ENCODE measurements at regions not wholly inside any gene's neighbourhood (a gene's known extent, or its start where the extent isn't known, plus 50 kb on each side); places are given as distances from the start of the nearest gene placed in this dataset.
"Not testable (repeated sequence)": the region's sequence is repeated elsewhere in the genome, so short reads cannot be mapped to it uniquely, and the experiment has no call there.

DNA sequence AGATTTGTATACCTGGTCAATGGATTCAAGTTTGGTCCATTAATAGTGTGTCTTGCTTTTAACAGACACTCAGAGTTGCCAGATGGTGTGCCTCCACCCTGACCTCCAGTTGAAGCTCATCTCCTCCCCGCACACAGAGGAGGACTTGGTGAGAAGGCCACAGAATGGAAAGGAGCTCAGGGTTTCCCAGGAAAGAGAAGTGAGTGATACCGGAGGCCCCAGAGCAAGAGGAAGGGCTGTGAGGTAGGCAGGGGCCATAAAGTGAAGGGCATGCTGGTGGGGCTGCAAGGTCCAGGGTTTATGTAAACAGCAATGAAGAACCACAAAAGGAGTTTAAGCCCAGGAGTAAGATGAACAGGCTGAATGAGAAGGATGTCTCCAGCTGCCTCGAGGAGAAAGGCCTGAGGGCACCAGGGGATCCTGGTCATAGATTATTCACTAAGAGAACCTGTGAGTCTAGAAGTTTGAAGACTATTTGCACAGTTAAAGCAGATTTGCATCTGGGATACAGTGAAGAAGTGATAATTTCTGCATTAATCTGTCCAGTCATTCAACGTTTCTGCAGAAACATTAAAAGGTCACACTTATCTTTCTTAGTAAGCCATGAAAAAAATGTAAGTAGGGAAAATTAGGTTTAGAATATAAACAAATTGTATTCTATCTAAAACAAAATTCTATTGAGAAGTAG is 67.5 kb upstream of the VPREB1 start:
- Histone ChIP-seq H3K4me1 (no peaks in the 10 kb centered on the region), H3K27ac (no peak overlapping the region), H3K9me3 (no peaks in the 10 kb centered on the region), H3K36me3 (no peaks in the 10 kb centered on the region), H3K4me3 (no peak overlapping the region), H3K27me3 (no peaks in the 10 kb centered on the region)
- intact Hi-C loops (cut with DNase I), result no loop called here
- TF ChIP-seq, protein P1, sequence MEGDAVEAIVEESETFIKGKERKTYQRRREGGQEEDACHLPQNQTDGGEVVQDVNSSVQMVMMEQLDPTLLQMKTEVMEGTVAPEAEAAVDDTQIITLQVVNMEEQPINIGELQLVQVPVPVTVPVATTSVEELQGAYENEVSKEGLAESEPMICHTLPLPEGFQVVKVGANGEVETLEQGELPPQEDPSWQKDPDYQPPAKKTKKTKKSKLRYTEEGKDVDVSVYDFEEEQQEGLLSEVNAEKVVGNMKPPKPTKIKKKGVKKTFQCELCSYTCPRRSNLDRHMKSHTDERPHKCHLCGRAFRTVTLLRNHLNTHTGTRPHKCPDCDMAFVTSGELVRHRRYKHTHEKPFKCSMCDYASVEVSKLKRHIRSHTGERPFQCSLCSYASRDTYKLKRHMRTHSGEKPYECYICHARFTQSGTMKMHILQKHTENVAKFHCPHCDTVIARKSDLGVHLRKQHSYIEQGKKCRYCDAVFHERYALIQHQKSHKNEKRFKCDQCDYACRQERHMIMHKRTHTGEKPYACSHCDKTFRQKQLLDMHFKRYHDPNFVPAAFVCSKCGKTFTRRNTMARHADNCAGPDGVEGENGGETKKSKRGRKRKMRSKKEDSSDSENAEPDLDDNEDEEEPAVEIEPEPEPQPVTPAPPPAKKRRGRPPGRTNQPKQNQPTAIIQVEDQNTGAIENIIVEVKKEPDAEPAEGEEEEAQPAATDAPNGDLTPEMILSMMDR (IDR thresholded peaks at IDR 0.05), result no peak
- no peak for TF ChIP-seq POLR2AphosphoS5 (IDR thresholded peaks at IDR 0.05; ENCODE audit: insufficient read depth in 1 of 2, low read depth in 1 of 2)
- TF ChIP-seq POLR2A (IDR thresholded peaks at IDR 0.05), result no peak
- DNase-seq (ENCODE audit: extremely low spot score in 2 of 2), result peak in 1 of 2 donors; percentile 49

DNA sequence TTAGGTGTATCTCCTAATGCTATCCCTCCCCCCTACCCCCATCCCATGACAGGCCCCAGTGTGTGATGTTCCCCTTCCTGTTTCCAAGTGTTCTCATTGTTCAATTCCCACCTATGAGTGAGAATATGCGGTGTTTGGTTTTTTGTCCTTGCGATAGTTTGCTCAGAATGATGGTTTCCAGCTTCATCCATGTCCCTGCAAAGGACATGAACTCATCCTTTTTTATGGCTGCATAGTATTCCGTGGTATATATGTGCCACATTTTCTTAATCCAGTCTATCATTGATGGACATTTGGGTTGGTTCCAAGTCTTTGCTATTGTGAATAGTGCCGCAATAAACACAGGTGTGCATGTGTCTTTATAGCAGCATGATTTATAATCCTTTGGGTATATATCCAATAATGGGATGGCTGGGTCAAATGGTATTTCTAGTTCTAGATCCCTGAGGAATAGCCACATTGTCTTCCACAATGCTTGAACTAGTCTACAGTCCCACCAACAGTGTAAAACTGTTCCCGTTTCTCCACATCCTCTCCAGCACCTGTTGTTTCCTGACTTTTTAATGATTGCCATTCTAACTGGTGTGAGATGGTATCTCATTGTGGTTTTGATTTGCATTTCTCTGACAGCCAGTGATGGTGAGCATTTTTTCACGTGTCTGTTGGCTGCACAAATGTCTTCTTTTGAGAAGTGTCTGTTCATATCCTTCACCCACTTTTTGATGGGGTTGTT is 71.5 kb upstream of the VPREB1 start:
- intact Hi-C loops (cut with DNase I); H3K36me3 ChIP-seq; DNase-seq (ENCODE audit: extremely low spot score in 2 of 2); H3K27ac ChIP-seq; H3K27me3 ChIP-seq; H3K4me3 ChIP-seq; H3K9me3 ChIP-seq; H3K4me1 ChIP-seq: not testable (repeated sequence)

DNA sequence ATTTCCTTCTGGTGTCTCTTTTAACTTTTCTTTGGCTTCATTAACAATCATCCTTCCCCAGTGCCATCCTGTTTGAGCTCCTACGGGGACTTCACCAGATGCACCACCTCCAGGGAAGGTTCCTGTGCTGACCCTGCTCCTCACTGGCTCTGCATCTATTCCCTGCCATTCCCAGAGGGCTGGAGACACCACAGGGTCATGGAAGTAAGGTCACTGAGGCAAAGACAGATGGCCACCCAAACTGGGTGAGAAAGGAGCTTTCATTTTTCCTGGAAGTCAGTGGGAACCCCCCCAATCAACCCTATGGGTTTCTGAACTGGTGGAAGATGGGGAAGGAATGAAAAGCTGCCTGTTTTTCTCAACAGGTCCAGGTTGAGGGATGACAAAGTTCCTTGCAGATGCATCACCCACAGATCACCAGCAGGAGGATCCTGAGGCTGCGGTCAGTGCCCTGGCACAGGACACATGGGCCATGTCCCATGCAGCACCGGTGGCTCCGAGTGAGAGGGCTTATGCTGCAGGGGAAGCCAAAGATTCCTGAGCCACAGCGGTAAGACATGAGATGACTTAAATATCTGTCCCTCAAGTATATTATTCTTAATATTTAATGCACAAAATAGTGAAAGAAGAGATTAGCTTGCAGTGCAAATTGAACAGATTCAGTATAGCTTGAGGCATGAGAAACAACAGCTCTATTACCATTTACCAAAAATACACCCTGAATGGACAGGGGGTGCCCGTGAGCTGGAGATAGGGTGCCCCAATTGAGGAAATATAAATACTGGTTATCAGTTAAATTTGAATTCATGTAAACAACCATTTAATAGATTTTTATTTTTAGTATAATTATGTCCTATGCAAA is 73.0 kb upstream of the VPREB1 start:
- Histone ChIP-seq H3K36me3 (no peaks in the 10 kb centered on the region), H3K9me3 (no peaks in the 10 kb centered on the region), H3K27ac (no peak overlapping the region), H3K27me3 (no peaks in the 10 kb centered on the region), H3K4me3 (no peak overlapping the region), H3K4me1 (no peaks in the 10 kb centered on the region)
- DNase-seq (ENCODE audit: extremely low spot score in 2 of 2), result no peak
- TF ChIP-seq POLR2AphosphoS5 (IDR thresholded peaks at IDR 0.05; ENCODE audit: insufficient read depth in 1 of 2, low read depth in 1 of 2) (no peak), POLR2A (IDR thresholded peaks at IDR 0.05) (no peak)
- TF ChIP-seq, protein P1 (IDR thresholded peaks at IDR 0.05), result no peak
- intact Hi-C loops (cut with DNase I), result no loop called here

DNA sequence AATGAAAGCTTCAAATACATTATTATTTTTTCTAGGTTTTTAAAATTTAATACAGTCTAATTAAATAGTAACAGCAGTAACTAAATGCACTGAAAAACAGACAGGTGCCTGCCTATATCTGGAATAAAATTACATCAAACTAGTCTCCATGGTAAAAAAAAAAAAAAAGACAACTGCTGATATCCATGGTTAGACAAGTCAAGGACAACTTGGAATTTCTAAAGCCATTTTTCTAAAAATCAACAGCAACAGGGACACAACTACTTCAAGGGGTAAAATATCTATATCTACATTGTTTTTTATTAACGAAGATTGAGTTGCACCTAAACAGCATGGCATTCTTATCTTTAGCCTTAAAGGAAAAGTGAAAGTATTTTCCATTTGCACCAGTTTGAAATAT is 74.7 kb upstream of the VPREB1 start:
- Histone ChIP-seq H3K27me3 (no peaks in the 10 kb centered on the region), H3K36me3 (no peaks in the 10 kb centered on the region), H3K27ac (no peak overlapping the region), H3K4me3 (no peak overlapping the region), H3K9me3 (no peaks in the 10 kb centered on the region), H3K4me1 (no peaks in the 10 kb centered on the region)
- TF ChIP-seq POLR2A (IDR thresholded peaks at IDR 0.05) (no peak), POLR2AphosphoS5 (IDR thresholded peaks at IDR 0.05; ENCODE audit: insufficient read depth in 1 of 2, low read depth in 1 of 2) (no peak)
- TF ChIP-seq, protein P1 (IDR thresholded peaks at IDR 0.05), result no peak
- intact Hi-C loops (cut with DNase I), result no loop called here
- no peak for DNase-seq (ENCODE audit: extremely low spot score in 2 of 2)

DNA sequence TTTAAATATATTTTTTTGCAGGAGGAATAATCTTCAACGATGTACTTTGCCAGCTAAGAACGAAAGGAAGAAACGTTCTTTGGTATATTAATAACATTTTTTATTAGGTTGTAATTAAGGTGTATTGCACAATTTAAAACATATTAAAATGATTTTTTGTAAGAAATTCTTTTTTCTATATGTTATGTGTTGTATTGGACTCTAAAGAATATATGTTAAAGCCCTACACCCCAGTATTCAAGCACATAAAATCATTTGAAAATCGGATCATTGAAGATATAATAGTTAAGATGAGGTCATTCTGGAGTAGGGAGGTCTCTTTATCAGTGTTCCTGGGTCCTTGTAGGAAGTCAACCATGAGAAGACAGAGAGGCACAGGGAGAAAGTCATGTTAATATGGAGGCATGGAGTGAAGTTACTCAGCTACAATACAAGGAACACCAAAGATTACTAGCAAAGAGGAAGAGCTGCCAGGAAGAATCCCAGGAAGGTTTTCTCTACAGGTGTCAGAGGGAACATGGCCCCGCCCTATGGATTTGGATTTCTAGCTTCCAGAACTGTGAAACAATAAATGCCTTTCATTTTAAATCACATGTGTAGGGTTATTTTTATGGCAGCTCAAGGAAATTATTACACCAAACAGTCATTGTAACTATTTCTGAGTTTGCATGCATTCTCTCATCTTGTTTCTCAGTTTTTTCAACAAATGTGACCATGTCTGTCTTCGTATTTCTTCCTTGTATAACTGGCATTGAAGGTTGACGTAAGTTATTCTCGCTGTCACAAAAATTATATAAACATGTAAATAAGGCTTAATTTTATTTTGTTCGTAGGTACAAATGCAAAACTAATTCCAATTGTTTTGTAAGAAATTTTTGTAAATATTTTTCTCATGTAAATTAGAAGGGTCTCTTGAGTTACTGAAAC is 75.4 kb upstream of the VPREB1 start:
- intact Hi-C loops (cut with DNase I), result no loop called here
- TF ChIP-seq POLR2A (IDR thresholded peaks at IDR 0.05) (no peak), POLR2AphosphoS5 (IDR thresholded peaks at IDR 0.05; ENCODE audit: insufficient read depth in 1 of 2, low read depth in 1 of 2) (no peak)
- TF ChIP-seq, protein P1 (IDR thresholded peaks at IDR 0.05), result no peak
- DNase-seq (ENCODE audit: extremely low spot score in 2 of 2), result no peak
- Histone ChIP-seq H3K36me3 (no peaks in the 10 kb centered on the region), H3K27ac (no peak overlapping the region), H3K4me3 (no peak overlapping the region), H3K9me3 (no peaks in the 10 kb centered on the region), H3K27me3 (no peaks in the 10 kb centered on the region), H3K4me1 (no peaks in the 10 kb centered on the region)

All from vagina (tissue), 2 donors.